Mesenchymal stem cell (in vitro differentiated cells and primary cell): ENCODE measurements at regions not wholly inside any gene's neighbourhood (a gene's known extent, or its start where the extent isn't known, plus 50 kb on each side); places are given as distances from the start of the nearest gene placed in this dataset.

Experiments used
- DNase-seq: peaks from one replicate; pipeline ENCODE4 v3.0.0-alpha.2; 2013
- H2AFZ ChIP-seq: one replicate; pipeline ENCODE4 v1.6.1; 2013; ENCODE audit warnings: low read depth, mild to moderate bottlenecking, control low read depth, inconsistent platforms, low read length, moderate library complexity
- H2AK5ac ChIP-seq: 2 replicates; pipeline ENCODE4 v1.6.1; 2013; ENCODE audit warnings: low read length, moderate library complexity, mild to moderate bottlenecking, inconsistent platforms; ENCODE audit not compliant: severe bottlenecking
- H2BK120ac ChIP-seq: one replicate; pipeline ENCODE4 v1.6.1; 2013; ENCODE audit warnings: low read depth, mild to moderate bottlenecking, inconsistent platforms, low read length, moderate library complexity
- H2BK12ac ChIP-seq, 2 experiments: one replicate each; pipeline ENCODE4 v1.6.1; 2013; ENCODE audit warnings: inconsistent platforms in 2 of 2, low read length in 2 of 2, mild to moderate bottlenecking in 2 of 2, moderate library complexity in 2 of 2, control low read depth in 1 of 2
- H2BK15ac ChIP-seq: one replicate; pipeline ENCODE4 v1.6.1; 2013; ENCODE audit warnings: mild to moderate bottlenecking, low read depth, inconsistent platforms; ENCODE audit not compliant: poor library complexity, severe bottlenecking
- H2BK5ac ChIP-seq: 2 replicates; pipeline ENCODE4 v1.6.1; 2013; ENCODE audit warnings: low read depth, mild to moderate bottlenecking, low read length, control low read depth, inconsistent platforms; ENCODE audit not compliant: poor library complexity, severe bottlenecking
- H3K14ac ChIP-seq, 2 experiments: one replicate each; pipeline ENCODE4 v1.6.1; 2013; ENCODE audit warnings: inconsistent platforms in 2 of 2, low read length in 2 of 2, control low read depth in 1 of 2, mild to moderate bottlenecking in 1 of 2, moderate library complexity in 1 of 2
- H3K18ac ChIP-seq, 2 experiments: one replicate each; pipeline ENCODE4 v1.6.1; 2013; ENCODE audit warnings: inconsistent platforms in 2 of 2, low read length in 2 of 2, control low read depth in 1 of 2, low read depth in 1 of 2, mild to moderate bottlenecking in 1 of 2
- H3K23ac ChIP-seq, 2 experiments: one replicate each; pipeline ENCODE4 v1.6.1; 2013; ENCODE audit warnings: inconsistent platforms in 2 of 2, low read length in 2 of 2, mild to moderate bottlenecking in 2 of 2, moderate library complexity in 2 of 2, control low read depth in 1 of 2
- H3K27ac ChIP-seq: 2 replicates; pipeline ENCODE4 v1.5.1; 2013; ENCODE audit warnings: mild to moderate bottlenecking, moderate library complexity, low read length, control low read depth, inconsistent platforms; ENCODE audit not compliant: poor library complexity, severe bottlenecking
- H3K27me3 ChIP-seq, 2 experiments: 2 replicates each; pipeline versions ENCODE4 v1.6.1 to v1.7.0; 2013; ENCODE audit warnings: low read length in 2 of 2, mild to moderate bottlenecking in 2 of 2, moderate library complexity in 2 of 2, control low read depth in 1 of 2, inconsistent platforms in 1 of 2; ENCODE audit not compliant: control insufficient read depth in 1 of 2, insufficient read depth in 1 of 2
- H3K36me3 ChIP-seq, 2 experiments: 2 replicates each; pipeline versions ENCODE4 v1.6.1 to v1.7.0; 2013; ENCODE audit warnings: low read length in 2 of 2, control low read depth in 1 of 2, inconsistent platforms in 1 of 2, low read depth in 1 of 2, mild to moderate bottlenecking in 1 of 2; ENCODE audit not compliant: insufficient read depth in 2 of 2, control insufficient read depth in 1 of 2
- H3K4ac ChIP-seq, 2 experiments: one replicate each; pipeline ENCODE4 v1.6.1; 2013; ENCODE audit warnings: inconsistent platforms in 2 of 2, low read length in 2 of 2, mild to moderate bottlenecking in 2 of 2, moderate library complexity in 2 of 2, control low read depth in 1 of 2, low read depth in 1 of 2
- H3K4me1 ChIP-seq: 2 replicates; pipeline ENCODE4 v1.6.1; 2013; ENCODE audit warnings: low read depth, low read length, control low read depth; ENCODE audit not compliant: control insufficient read depth, insufficient read depth
- H3K4me2 ChIP-seq: 2 replicates; pipeline ENCODE4 v1.6.1; 2013; ENCODE audit warnings: low read length, mild to moderate bottlenecking, inconsistent platforms; ENCODE audit not compliant: poor library complexity, severe bottlenecking
- H3K4me3 ChIP-seq, 2 experiments: 2 replicates each; pipeline versions ENCODE4 v1.5.1 to v1.7.0; 2013; ENCODE audit warnings: low read length in 2 of 2, mild to moderate bottlenecking in 2 of 2, control low read depth in 1 of 2, low read depth in 1 of 2; ENCODE audit not compliant: insufficient read depth in 1 of 2
- H3K79me1 ChIP-seq: replicated peaks from 2 replicates; pipeline ENCODE4 v1.6.1; 2013; ENCODE audit warnings: mild to moderate bottlenecking, control low read depth, low read length, inconsistent platforms; ENCODE audit not compliant: poor library complexity, severe bottlenecking
- H3K9ac ChIP-seq: 2 replicates; pipeline ENCODE4 v1.7.0; 2013; ENCODE audit warnings: mild to moderate bottlenecking, low read length, moderate library complexity
- H3K9me3 ChIP-seq: 2 replicates; pipeline ENCODE4 v1.7.0; 2013; ENCODE audit warnings: mild to moderate bottlenecking, low read length; ENCODE audit not compliant: control insufficient read depth
- H4K8ac ChIP-seq: one replicate; pipeline ENCODE4 v1.6.1; 2013; ENCODE audit warnings: inconsistent platforms, mild to moderate bottlenecking, low read length, moderate library complexity
- H4K91ac ChIP-seq: one replicate; pipeline ENCODE4 v1.6.1; 2013; ENCODE audit warnings: mild to moderate bottlenecking, low read length, inconsistent platforms
- WGBS: methylation state at CpG from one replicate; pipeline ENCODE4 v1.1.7; 2013; ENCODE audit warnings: mixed read lengths; 5-methylcytosine and 5-hydroxymethylcytosine counted together

DNA sequence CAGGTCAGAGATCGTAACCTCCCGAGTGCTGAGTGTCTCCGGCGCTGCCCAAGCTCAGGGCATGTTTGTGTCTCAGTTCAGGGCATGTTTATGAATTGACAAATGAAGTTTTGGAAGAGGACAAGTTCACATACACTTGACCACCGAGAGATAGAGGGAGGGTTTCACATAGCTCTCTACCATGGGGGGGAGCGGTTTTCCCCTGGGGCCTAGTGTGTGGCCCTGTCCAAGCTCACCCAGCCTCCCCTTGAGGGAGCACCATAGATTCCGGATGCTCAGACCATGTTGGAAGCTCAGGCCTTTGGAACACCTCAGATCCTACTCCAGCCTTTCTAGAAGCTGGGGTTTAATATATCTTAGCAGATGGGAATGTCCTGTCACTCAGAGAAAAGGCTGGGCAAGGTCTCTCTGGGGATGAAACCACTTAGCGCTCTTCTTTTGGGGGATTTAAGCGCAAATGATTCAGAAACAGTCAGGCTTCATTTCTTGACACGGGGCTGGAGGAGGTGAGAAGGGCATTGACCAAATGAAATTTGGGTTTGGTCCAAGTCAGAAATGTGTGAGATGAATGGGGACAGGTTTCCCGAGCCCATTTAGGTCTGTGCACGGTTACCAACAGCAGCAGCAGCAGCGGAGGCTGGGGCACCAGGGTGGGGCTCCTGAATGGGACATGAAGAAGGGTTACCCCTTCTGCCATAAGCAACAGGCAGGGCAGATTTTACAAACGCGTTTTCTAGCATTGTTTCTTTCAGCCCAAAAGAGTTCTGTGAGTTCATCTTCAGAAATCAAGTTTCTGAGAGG lies 96.6 kb downstream of the METRNL start:
- Histone ChIP-seq H3K14ac (no peak overlapping the region), H3K4me2 (no peak overlapping the region), H3K9me3 (no peaks in the 10 kb centered on the region), H3K4me1 (peaks cover 13% of the 10 kb centered on the region), H3K27ac (no peak overlapping the region), H2AK5ac (no peak overlapping the region), H3K4ac (no peak overlapping the region), H2BK5ac (no peak overlapping the region), H3K36me3 (no peaks in the 10 kb centered on the region), H4K91ac (no peak overlapping the region), H2BK120ac (no peak overlapping the region), H3K79me1 (no peaks in the 10 kb centered on the region), H3K27me3 (no peaks in the 10 kb centered on the region), H3K4me3 (no peak overlapping the region), H4K8ac (no peak overlapping the region), H2AFZ (no peak overlapping the region), H2BK12ac (no peak overlapping the region), H2BK15ac (no peak overlapping the region), H3K9ac (no peak overlapping the region), H3K18ac (no peak overlapping the region), H3K23ac (no peak overlapping the region)
- 68% methylated on average over 15 of the region's 15 CpGs for WGBS
- no peak for DNase-seq

GRCh38 chr17:83176623-83177583 lies 97.5 kb downstream of the METRNL start:
- Histone ChIP-seq H3K18ac (no peak overlapping the region), H3K9ac (no peak overlapping the region), H4K91ac (no peak overlapping the region), H3K27ac (no peak overlapping the region), H3K23ac (no peak overlapping the region), H2BK120ac (no peak overlapping the region), H2BK5ac (no peak overlapping the region), H3K79me1 (no peaks in the 10 kb centered on the region), H2BK12ac (no peak overlapping the region), H3K9me3 (no peaks in the 10 kb centered on the region), H4K8ac (no peak overlapping the region), H3K4me1 (peaks cover 10% of the 10 kb centered on the region), H3K27me3 (no peaks in the 10 kb centered on the region), H3K4me2 (no peak overlapping the region), H3K4ac (no peak overlapping the region), H3K4me3 (no peak overlapping the region), H3K14ac (no peak overlapping the region), H3K36me3 (no peaks in the 10 kb centered on the region), H2AK5ac (no peak overlapping the region), H2BK15ac (no peak overlapping the region), H2AFZ (no peak overlapping the region)
- no peak for DNase-seq
- WGBS: 86% methylated on average over 18 of the region's 22 CpGs

DNA sequence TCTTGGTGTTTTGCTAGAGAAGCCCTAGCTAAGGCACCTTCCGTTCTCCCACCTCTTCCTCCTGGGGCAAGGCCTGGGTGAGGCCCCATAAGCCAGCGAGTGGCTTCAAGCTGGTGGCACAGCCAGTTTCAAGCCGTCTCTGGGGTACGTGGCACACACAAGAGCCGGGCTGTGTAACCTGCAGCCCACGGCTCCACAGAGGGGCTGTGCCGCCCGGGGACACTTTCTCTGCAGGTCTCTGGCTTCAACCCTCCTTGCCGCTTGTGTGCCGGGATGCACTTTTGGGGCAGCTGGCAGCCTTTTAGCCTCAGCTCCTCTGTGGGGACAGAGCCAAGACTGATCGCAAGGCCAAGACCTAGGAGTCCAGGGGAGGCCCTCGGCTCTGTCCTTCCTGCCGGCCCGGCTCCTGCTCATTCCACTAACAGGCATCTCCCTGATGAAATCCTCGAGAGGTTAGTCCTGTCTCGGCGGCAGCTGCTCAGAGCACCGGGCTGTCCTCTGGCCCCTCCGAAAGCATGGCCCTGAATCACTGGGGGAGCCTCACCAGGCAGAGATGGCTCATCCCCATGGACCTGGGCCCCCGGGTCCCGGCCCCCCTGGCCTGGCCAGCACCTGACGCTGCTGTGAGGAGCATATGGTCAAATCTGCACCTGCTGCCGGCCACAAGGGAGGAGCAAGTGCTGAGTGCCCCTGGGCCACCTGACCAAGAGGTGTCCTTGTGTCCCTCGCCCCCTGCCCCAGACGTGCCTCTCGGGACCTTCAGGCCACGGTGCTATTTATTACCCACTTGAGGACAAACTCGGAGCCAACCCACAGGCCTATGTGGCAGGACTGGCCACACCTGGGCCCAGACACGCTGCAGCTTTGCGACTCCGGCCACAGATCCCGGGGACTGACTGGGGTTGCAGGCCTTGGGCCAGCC lies 98.5 kb downstream of the METRNL start:
- Histone ChIP-seq H3K14ac (no peak overlapping the region), H2BK12ac (no peak overlapping the region), H4K8ac (no peak overlapping the region), H2BK15ac (no peak overlapping the region), H2BK120ac (no peak overlapping the region), H2AFZ (no peak overlapping the region), H2BK5ac (no peak overlapping the region), H3K36me3 (no peaks in the 10 kb centered on the region), H3K4me3 (no peak overlapping the region), H3K4me1 (peaks cover 13% of the 10 kb centered on the region), H3K23ac (no peak overlapping the region), H3K9ac (no peak overlapping the region), H3K79me1 (no peaks in the 10 kb centered on the region), H2AK5ac (no peak overlapping the region), H3K4ac (no peak overlapping the region), H3K27ac (no peak overlapping the region), H3K18ac (no peak overlapping the region), H3K9me3 (no peaks in the 10 kb centered on the region), H3K4me2 (no peak overlapping the region), H3K27me3 (no peaks in the 10 kb centered on the region), H4K91ac (no peak overlapping the region)
- no peak for DNase-seq
- WGBS: 87% methylated on average over 32 of the region's 32 CpGs
